ENCODE measurements at regions not wholly inside any gene's neighbourhood (a gene's known extent, or its start where the extent isn't known, plus 50 kb on each side); places are given as distances from the start of the nearest gene placed in this dataset.
"Not testable (repeated sequence)": the region's sequence is repeated elsewhere in the genome, so short reads cannot be mapped to it uniquely, and the experiment has no call there.

DNA sequence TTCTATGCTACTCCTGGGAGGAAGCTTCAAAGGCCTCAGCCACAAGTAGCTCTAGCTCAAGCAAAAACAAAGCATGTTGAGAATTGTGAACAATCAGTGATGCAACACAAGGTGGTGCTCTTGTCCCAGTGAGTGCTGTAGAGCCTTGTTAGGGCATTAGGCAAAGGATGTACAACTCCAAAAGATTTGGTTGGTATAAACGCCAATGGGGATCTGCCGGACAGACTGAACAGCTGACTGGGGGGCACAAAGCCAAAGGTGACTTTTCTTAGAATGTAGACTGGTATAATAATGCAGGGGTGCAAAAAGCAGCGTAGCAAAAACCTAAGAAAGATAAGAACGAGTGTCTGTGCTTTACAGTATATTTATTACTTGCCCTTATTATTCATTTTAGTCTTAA lies 62.6 kb upstream of the ALB start:
- no peak for DNase-seq (ENCODE audit: low spot score in 2 of 2)
- TF ChIP-seq EP300 (IDR thresholded peaks at IDR 0.05) (no peak), POLR2A (IDR thresholded peaks at IDR 0.05) (no peak)
- TF ChIP-seq, protein P1, sequence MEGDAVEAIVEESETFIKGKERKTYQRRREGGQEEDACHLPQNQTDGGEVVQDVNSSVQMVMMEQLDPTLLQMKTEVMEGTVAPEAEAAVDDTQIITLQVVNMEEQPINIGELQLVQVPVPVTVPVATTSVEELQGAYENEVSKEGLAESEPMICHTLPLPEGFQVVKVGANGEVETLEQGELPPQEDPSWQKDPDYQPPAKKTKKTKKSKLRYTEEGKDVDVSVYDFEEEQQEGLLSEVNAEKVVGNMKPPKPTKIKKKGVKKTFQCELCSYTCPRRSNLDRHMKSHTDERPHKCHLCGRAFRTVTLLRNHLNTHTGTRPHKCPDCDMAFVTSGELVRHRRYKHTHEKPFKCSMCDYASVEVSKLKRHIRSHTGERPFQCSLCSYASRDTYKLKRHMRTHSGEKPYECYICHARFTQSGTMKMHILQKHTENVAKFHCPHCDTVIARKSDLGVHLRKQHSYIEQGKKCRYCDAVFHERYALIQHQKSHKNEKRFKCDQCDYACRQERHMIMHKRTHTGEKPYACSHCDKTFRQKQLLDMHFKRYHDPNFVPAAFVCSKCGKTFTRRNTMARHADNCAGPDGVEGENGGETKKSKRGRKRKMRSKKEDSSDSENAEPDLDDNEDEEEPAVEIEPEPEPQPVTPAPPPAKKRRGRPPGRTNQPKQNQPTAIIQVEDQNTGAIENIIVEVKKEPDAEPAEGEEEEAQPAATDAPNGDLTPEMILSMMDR (IDR thresholded peaks at IDR 0.05) = peak in 1 of 5 experiments; percentile 29
- 55 to 64% methylated on average over 4 of the region's 4 CpGs for WGBS, 2 donors
- Histone ChIP-seq H3K4me1 (no peaks in the 10 kb centered on the region), H3K9me3 (no peaks in the 10 kb centered on the region), H3K36me3 (no peaks in the 10 kb centered on the region), H3K4me3 (no peak overlapping the region), H3K27ac (no peak overlapping the region), H3K27me3 (no peaks in the 10 kb centered on the region)

DNA sequence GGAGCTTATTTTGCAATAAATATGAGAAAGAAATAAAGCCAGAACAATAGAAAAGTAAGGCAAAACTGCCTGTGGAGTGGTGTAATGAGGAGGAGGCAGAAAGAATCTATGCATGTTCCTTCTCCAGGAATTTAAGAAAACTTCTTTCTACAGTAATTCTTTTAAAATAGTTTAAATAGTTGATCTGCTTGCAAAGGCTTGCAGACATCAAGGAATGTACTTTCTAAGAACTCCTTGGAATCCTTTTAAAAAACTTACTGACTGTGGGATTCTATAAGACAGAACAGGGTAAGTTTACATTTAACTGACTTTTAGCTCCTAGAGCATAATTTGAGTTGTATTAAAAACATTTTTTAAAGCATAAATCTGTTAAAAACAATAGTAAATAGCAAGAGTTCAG lies 63.2 kb upstream of the ALB start:
- Histone ChIP-seq H3K27ac (no peak overlapping the region), H3K4me1 (no peaks in the 10 kb centered on the region), H3K27me3 (no peaks in the 10 kb centered on the region), H3K9me3 (no peaks in the 10 kb centered on the region), H3K36me3 (no peaks in the 10 kb centered on the region), H3K4me3 (no peak overlapping the region)
- TF ChIP-seq EP300 (IDR thresholded peaks at IDR 0.05) = no peak
- TF ChIP-seq, protein P1 (IDR thresholded peaks at IDR 0.05) = no peak
- TF ChIP-seq POLR2A (IDR thresholded peaks at IDR 0.05) = no peak
- no peak for DNase-seq (ENCODE audit: low spot score in 2 of 2)

DNA sequence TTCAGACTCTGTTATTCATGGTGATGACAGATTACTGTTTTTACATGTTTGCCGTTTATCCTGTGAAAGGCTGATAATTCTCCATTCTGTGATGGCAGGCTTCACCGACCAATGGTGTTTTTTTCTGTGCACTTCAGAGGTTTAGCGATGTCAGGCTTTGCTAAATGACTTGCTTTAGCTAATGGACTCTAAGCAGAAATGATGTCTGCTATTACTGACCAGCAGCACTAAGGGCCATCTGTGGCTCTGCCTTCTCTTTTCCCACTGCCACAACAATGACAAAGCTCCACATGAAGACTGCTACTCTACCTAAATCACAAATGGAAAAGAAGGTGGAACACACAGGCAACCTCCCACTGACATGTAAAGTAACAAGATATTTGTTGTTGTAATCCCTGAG lies 68.4 kb upstream of the ALB start:
- DNase-seq (ENCODE audit: low spot score in 2 of 2) = no peak
- H3K27ac ChIP-seq = no peak overlapping the region
- no peak overlapping the region for H3K4me3 ChIP-seq
- no peaks in the 10 kb centered on the region for H3K9me3 ChIP-seq
- WGBS, 2 donors = 83 to 88% methylated on average over 3 of the region's 3 CpGs
- TF ChIP-seq EP300 (IDR thresholded peaks at IDR 0.05) (no peak), POLR2A (IDR thresholded peaks at IDR 0.05) (no peak)
- TF ChIP-seq, protein P1 (IDR thresholded peaks at IDR 0.05) = no peak
- no peaks in the 10 kb centered on the region for H3K27me3 ChIP-seq
- no peaks in the 10 kb centered on the region for H3K36me3 ChIP-seq
- no peaks in the 10 kb centered on the region for H3K4me1 ChIP-seq

DNA sequence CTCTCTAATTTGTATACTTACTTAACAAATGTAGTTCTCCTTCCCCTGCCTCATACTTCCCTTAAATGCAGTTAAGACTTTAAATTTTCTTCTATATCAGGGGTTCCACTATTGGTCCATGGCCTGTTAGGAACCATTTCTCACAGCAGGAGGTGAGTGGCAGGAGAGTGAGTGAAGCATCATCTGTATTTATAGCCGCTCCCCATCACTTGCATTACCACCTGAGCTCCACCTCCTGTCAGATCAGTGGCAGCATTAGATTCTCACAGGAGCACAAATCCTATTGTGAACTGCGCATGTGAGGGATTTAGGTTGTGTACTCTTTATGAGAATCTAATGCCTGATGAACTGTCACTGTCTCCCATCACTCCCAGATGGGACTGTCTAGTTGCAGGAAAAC lies 72.1 kb upstream of the ALB start:
- H3K27me3 ChIP-seq; H3K36me3 ChIP-seq; H3K27ac ChIP-seq; H3K9me3 ChIP-seq; H3K4me3 ChIP-seq; DNase-seq (ENCODE audit: low spot score in 2 of 2); H3K4me1 ChIP-seq: not testable (repeated sequence)
- WGBS, 2 donors = 87 to 94% methylated on average over 2 of the region's 2 CpGs

DNA sequence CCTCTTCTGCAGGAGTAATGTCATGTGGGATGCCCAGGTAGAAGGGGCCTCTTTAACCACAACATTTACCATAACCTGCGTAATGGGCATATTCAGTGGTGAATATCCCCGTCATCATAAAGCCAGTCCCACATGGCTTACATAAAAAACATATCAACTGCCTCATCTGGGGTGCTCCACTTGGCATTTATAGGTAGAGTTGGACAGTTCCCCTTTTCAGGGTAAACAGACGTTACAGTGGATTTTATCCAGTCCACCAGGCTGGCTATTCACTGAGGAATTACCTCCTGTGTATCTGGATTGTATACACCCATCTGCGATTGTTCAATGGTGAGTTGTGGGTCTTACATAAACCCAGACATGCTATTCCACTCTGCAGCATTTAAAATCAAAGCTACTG lies 70.7 kb upstream of the ANKRD17 start:
- no peaks in the 10 kb centered on the region for H3K27me3 ChIP-seq
- H3K27ac ChIP-seq = no peak overlapping the region
- H3K9me3 ChIP-seq = peaks cover 0 to 27% (median 2%) of the 10 kb centered on the region in 4 donors
- 87 to 89% methylated on average over 4 of the region's 4 CpGs for WGBS, 2 donors
- TF ChIP-seq, protein P1 (IDR thresholded peaks at IDR 0.05) = no peak
- no peak for DNase-seq (ENCODE audit: low spot score in 2 of 2)
- no peaks in the 10 kb centered on the region for H3K4me1 ChIP-seq
- H3K4me3 ChIP-seq = no peak overlapping the region
- H3K36me3 ChIP-seq = no peaks in the 10 kb centered on the region

DNA sequence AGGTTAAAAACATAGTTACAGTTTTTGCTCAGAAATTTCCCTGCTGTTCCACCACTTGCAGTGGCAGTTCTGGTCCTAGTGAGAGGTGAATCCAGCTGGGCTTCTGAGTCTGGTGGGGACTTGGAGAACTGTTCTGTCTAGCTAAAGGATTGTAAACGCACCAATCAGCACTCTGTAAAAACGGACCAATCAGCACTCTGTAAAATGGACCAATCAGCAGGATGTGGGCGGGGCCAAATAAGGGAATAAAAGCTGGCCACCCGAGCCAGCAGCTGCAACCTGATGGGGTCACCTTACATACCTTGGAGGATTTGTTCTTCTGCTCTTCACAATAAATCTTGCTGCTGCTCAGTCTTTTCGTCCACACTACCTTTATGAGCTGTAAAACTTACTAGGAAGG lies 67.2 kb upstream of the ANKRD17 start:
- H3K4me1 ChIP-seq; H3K36me3 ChIP-seq; H3K4me3 ChIP-seq; H3K27me3 ChIP-seq; H3K27ac ChIP-seq; DNase-seq (ENCODE audit: low spot score in 2 of 2): not testable (repeated sequence)
- WGBS, 2 donors = 87 to 89% methylated on average over 4 to 5 of the region's 5 CpGs
- peaks cover 0 to 56% (median 6%) of the 10 kb centered on the region in 4 donors for H3K9me3 ChIP-seq
